ENCODE measurements at regions not wholly inside any gene's neighbourhood (a gene's known extent, or its start where the extent isn't known, plus 50 kb on each side); places are given as distances from the start of the nearest gene placed in this dataset.

- TF ChIP-seq CHD7 (IDR thresholded peaks at IDR 0.05; ENCODE audit: insufficient replicate concordance, low read length) (no peak), ATF2 (IDR thresholded peaks at IDR 0.05; ENCODE audit: low read length) (no peak), RXRA (IDR thresholded peaks at IDR 0.05; ENCODE audit: insufficient read depth, low read depth, low read length) (no peak), EZH2 (IDR thresholded peaks at IDR 0.05; ENCODE audit: low read depth, low read length, severe bottlenecking) (no peak), RAD21 (IDR thresholded peaks at IDR 0.05 in 1 of 2, conservative IDR thresholded peaks at IDR 0.05 in 1 of 2; ENCODE audit: low read depth in 2 of 2, low read length in 2 of 2) (no peak), CREB1 (IDR thresholded peaks at IDR 0.05) (no peak), HDAC2 (IDR thresholded peaks at IDR 0.05; ENCODE audit: borderline replicate concordance in 1 of 2, low read depth in 2 of 2, low read length in 2 of 2) (no peak), MAFK (IDR thresholded peaks at IDR 0.05; ENCODE audit: low read depth, low read length) (no peak)
These were observed 81.9 kb downstream of the BMP4 start (continued) for GRCh38 chr14:53874704-53875103.

Measured in H1 (cell line).